GM12873 (cell line): ENCODE measurements at regions not wholly inside any gene's neighbourhood (a gene's known extent, or its start where the extent isn't known, plus 50 kb on each side); places are given as distances from the start of the nearest gene placed in this dataset.

Experiments used
- TF ChIP-seq, protein P1 (sequence below): IDR thresholded peaks from 2 replicates; pipeline ENCODE4 v1.5.1; 2012; ENCODE audit warnings: low read depth, mild to moderate bottlenecking, moderate library complexity, low read length, control low read depth; ENCODE audit not compliant: insufficient read depth; ENCODE audit errors: missing control alignments

DNA sequence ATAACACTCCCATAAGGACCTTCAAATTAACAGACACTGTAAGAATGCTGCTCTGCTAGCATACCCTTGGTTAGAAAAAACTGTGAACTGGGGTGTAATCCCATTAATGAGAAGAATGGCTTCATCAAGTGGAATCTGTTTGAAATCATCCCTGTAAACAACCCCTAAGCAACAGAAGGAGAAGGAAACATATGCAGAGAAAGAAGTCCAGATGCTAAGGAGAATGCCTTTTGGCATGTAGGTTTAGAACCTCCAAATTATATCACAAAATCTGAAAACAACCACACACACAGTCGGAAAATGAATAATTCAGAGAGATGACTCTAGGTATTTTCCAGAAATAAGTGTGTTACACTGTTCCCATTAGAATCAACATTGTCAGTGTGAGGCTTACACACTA is 140.2 kb downstream of the NUAK1 start:
- TF ChIP-seq, protein P1, sequence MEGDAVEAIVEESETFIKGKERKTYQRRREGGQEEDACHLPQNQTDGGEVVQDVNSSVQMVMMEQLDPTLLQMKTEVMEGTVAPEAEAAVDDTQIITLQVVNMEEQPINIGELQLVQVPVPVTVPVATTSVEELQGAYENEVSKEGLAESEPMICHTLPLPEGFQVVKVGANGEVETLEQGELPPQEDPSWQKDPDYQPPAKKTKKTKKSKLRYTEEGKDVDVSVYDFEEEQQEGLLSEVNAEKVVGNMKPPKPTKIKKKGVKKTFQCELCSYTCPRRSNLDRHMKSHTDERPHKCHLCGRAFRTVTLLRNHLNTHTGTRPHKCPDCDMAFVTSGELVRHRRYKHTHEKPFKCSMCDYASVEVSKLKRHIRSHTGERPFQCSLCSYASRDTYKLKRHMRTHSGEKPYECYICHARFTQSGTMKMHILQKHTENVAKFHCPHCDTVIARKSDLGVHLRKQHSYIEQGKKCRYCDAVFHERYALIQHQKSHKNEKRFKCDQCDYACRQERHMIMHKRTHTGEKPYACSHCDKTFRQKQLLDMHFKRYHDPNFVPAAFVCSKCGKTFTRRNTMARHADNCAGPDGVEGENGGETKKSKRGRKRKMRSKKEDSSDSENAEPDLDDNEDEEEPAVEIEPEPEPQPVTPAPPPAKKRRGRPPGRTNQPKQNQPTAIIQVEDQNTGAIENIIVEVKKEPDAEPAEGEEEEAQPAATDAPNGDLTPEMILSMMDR = no peak

DNA sequence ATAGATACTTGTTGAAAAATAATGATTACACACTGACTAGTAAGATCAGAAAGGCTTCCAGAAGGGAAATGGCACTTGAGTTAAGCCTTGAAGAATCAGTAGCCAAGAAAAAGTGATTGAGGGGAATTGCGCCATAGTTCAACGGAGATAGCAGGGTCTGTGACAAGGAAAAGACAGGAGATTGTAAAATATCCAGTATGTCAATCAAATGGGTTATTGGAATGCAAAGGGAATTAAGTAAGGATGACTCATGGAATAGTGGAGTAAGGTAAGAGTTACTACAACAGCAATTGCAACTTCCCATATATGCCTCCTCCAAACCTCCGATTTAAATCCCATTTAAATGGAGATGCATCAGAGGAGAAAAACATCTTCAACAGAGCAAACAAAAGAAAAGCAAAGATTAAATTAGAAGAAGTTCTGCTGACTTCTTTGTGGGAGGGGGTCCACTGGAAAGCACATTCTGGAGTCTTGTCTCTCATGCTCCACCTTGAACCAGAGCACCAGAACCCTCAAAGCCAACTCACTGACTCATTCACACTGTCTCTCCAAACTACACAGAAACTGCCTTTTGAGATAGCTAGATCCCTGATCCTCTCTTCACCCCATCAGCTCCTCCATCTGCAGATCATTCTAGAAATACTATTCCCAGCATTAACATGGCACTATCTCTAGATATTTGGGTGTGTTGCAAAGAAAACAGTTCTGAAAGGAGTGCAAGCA is 138.2 kb downstream of the NUAK1 start:
- TF ChIP-seq, protein P1 = no peak

DNA sequence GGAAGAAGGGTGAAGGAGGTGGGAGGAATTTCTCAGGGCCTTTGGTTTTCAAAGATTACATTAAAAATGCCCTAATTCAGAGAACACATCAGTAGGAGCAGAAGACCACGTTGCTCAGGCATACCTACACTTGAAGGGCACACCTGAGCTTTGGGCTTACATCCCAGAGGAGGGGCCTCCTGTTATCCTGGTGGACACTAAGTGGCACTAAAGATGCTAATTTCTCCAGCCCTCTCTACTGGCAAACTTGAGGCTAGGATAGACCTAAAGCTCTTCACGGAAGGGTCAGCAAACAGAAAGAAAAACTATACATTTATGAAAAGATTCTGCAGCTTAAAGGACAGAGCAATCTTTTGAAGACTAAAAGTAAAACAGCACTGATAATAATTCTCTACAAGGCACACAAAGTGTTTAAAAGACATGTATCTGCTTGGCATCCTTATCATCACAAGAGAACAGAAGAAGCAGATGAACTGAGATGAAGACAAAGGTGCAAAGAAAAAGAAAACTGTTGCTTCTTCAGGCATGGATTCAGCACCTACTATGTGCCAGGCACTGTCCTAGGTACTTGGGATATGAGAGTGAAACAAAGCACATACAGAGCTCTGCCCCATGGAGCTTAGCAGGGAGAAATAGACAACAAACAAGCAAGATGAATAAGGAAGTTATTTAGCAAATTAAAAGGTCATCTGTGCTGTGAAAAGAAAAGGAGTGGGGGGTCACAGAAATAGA is 137.5 kb downstream of the NUAK1 start:
- TF ChIP-seq, protein P1 = no peak

DNA sequence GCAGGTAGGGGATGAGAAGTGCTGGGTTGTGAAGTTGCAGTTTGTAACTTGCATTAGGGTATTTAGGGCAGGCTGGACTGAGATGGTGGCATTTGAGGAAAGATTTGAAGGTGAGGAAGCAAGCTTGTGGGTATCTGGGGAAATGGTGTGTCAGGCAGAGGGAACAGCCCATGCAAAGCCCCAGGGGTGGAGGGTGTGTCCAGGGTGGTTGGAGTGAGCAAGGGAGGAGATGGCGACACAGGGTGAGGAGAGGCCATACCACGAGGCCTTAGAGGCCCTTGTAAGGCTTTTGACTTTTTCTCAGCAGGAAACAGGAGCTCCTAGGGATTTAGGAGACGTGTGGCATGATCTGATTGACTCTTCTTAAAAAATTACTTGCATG is 136.9 kb downstream of the NUAK1 start:
- TF ChIP-seq, protein P1 = no peak

DNA sequence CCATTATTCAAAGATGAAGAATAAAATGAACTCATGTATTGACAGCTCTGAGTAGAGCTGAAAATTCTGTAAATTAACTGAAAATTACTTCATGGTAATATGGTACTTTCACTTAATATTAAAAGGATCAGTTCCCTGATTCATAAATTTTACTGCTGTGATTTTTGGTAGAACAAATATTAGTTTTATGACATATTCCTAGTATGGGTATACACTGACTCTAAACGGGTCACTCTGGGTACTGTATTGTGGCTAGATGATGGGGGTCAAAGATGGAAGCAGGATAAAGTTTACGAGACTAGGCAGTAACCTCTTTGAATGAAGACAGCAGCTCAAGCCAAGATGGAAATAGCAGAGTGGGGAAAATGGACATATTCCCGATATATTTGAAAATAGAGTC is 135.5 kb downstream of the NUAK1 start:
- TF ChIP-seq, protein P1 = no peak

DNA sequence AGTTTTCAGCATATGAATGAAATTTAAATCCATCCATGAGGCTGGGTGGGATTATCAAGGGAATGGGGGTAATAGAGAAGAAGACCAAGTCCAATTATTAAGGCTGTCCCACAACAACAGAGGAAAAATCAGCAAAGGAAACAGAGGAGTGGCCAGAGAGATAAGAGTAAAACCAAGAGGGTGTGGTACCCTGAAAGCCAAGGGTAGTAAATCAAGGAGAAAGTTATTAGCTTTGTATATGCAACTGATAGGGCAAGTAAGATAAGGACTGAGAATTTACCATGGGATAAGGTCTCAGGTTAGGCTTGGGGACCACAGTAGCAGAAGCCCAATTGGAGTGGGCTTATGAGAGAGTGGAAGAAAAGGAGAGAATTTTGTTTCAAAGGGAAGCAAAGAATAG is 134.5 kb downstream of the NUAK1 start:
- TF ChIP-seq, protein P1 = no peak

DNA sequence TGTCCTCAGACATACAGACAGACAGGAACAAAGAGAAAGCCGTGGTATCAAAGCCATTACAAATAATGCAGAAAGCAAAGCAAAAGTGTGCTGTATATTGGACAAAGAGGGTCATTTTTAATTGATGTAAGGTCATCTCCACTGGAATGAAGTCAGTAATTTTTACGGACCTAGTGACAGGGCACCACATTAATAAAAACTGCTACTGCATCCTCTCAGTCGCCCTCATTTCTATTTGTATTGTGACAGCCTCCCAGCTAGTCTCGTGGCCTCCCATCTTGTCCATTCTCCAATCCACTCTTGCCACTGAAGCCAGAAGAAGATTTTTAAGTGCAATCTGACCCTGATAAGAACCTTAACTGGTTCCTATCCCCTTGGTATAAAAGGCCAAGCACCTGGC is 132.4 kb downstream of the NUAK1 start:
- TF ChIP-seq, protein P1 = no peak
